K562 (cell line): ENCODE measurements at regions not wholly inside any gene's neighbourhood (a gene's known extent, or its start where the extent isn't known, plus 50 kb on each side); places are given as distances from the start of the nearest gene placed in this dataset.

ENCODE experiments used
- ATAC-seq: fragments of 200-7000 bp; cut with Tn5 transposase; 3 replicates; pipeline ENCODE4 v1.9.1; 2020; ENCODE audit warnings: moderate library complexity
- BruUV-seq: library from RNA; stranded (reverse); fragments of 400-500 nt; replicated peaks from 2 replicates; lab custom pipeline; 2021; lab: Mats Ljungman, UMichigan
- CTCF ChIA-PET: fragments of 300-600 bp; formaldehyde crosslinking; extraction: SDS; loops from one replicate; lab custom pipeline; 2021; ENCODE audit warnings: low intra/inter-chr PET ratio; lab: Yijun Ruan, JAX
- POLR2A ChIA-PET: fragments of 300-600, 350-650 bp; sonication (Branson Sonifier 250); formaldehyde crosslinking; extraction: SDS; loops from one replicate; lab custom pipeline; 2021; ENCODE audit warnings: antibody characterized with exemption, inconsistent platforms; lab: Yijun Ruan, JAX
- DNase-seq, 4 experiments: peaks; one replicate each; pipeline versions ENCODE4 v3.0.0 to v3.0.0-alpha.2; 2011 to 2018; ENCODE audit warnings: low spot score in 3 of 4, mixed read lengths in 3 of 4; ENCODE audit errors: extremely low read depth in 1 of 4
- FAIRE-seq: peaks from 2 replicates; lab custom pipeline; 2011; peaks lifted over from hg19 to GRCh38; lab: Jason Lieb, UNC
- H2AFZ ChIP-seq: 2 replicates; pipeline ENCODE4 v1.6.0; 2011; ENCODE audit warnings: low read depth, low read length, control low read depth, inconsistent platforms
- H3K27ac ChIP-seq: fragments of 200-600 bp; 3 replicates; pipeline ENCODE4 v1.8.0; 2011; ENCODE audit warnings: low read depth, mild to moderate bottlenecking, control low read depth, inconsistent platforms, low read length, moderate library complexity, mixed read lengths; ENCODE audit errors: extremely low read depth
- H3K27me3 ChIP-seq, 2 experiments: fragments of 300-600 bp in 1 of 2; 2 replicates in 1 of 2; 3 replicates in 1 of 2; pipeline versions ENCODE4 v1.6.0 to v1.8.0; 2011; ENCODE audit warnings: inconsistent platforms in 2 of 2, low read length in 2 of 2, mild to moderate bottlenecking in 1 of 2, mixed read lengths in 1 of 2, moderate library complexity in 1 of 2; ENCODE audit not compliant: control insufficient read depth in 2 of 2, insufficient read depth in 2 of 2
- H3K36me3 ChIP-seq: fragments of 300-600 bp; 3 replicates; pipeline ENCODE4 v1.8.0; 2011; ENCODE audit warnings: mild to moderate bottlenecking, low read length, inconsistent platforms; ENCODE audit not compliant: control insufficient read depth, insufficient read depth
- H3K4me1 ChIP-seq, 2 experiments: fragments of 200-600 bp in 1 of 2; replicated peaks in 1 of 2; 2 replicates in 1 of 2; 3 replicates in 1 of 2; pipeline versions ENCODE4 v1.5.1 to v1.8.0; 2011; ENCODE audit warnings: inconsistent platforms in 2 of 2, low read length in 2 of 2, mild to moderate bottlenecking in 1 of 2, mixed read lengths in 1 of 2, moderate library complexity in 1 of 2; ENCODE audit not compliant: control insufficient read depth in 2 of 2, insufficient read depth in 2 of 2
- H3K4me2 ChIP-seq: 2 replicates; pipeline ENCODE4 v1.6.1; 2011; ENCODE audit warnings: low read length, control low read depth, inconsistent platforms, mixed read lengths; ENCODE audit not compliant: insufficient read depth
- H3K4me3 ChIP-seq: fragments of 200-600 bp; sonication (generic), shearing (Covaris generic); 2 replicates; pipeline ENCODE4 v1.5.1; 2016; ENCODE audit warnings: control low read depth, inconsistent platforms
- H3K79me2 ChIP-seq: fragments of 200-600 bp; 3 replicates; pipeline ENCODE4 v1.8.0; 2011; ENCODE audit warnings: low read length, inconsistent platforms; ENCODE audit not compliant: control insufficient read depth, insufficient read depth
- H3K9ac ChIP-seq, 2 experiments: 2 replicates each; pipeline versions ENCODE4 v1.6.0 to v1.6.1; 2011; ENCODE audit warnings: low read depth in 2 of 2, low read length in 2 of 2, control low read depth in 1 of 2, inconsistent platforms in 1 of 2, mild to moderate bottlenecking in 1 of 2, mixed read lengths in 1 of 2; ENCODE audit not compliant: insufficient read depth in 1 of 2
- H3K9me1 ChIP-seq: one replicate; pipeline ENCODE4 v1.6.0; 2011; ENCODE audit warnings: inconsistent platforms, mild to moderate bottlenecking, low read length, moderate library complexity; ENCODE audit not compliant: control insufficient read depth, insufficient read depth
- H3K9me3 ChIP-seq: replicated peaks from 2 replicates; pipeline ENCODE4 v1.5.1; 2011; ENCODE audit warnings: low read depth, low read length, inconsistent platforms; ENCODE audit not compliant: control insufficient read depth, insufficient read depth
- H4K20me1 ChIP-seq: replicated peaks from 2 replicates; pipeline ENCODE4 v1.6.1; 2011; ENCODE audit warnings: low read length, inconsistent platforms, mixed read lengths; ENCODE audit not compliant: control insufficient read depth, insufficient read depth
- HDAC1 ChIP-seq, 2 experiments: fragments of 450-650 bp; IDR thresholded peaks; 2 replicates each; pipeline ENCODE4 v1.6.1; 2016 to 2017; ENCODE audit warnings: inconsistent platforms in 1 of 2, mild to moderate bottlenecking in 1 of 2, moderate library complexity in 1 of 2
- TFE3 ChIP-seq: fragments of 450-650 bp; formaldehyde crosslinking; IDR thresholded peaks from 2 replicates; pipeline ENCODE4 v1.4.0; 2020; ENCODE audit warnings: mild to moderate bottlenecking, mixed read lengths
- ZNF277 ChIP-seq: fragments of 250-450 bp; sonication (Bioruptor Pico); IDR thresholded peaks from 2 replicates; pipeline ENCODE4 v1.8.0; 2022; ENCODE audit warnings: inconsistent platforms, mild to moderate bottlenecking, moderate library complexity, borderline replicate concordance
- WGBS: fragments of 100-300 bp; shearing (Covaris generic); methylation state at CpG from one replicate; pipeline ENCODE4 v1.1.6; 2016; ENCODE audit warnings: low coverage, mixed read lengths; ENCODE audit not compliant: insufficient coverage; ENCODE audit errors: missing lambda C conversion rate; 5-methylcytosine and 5-hydroxymethylcytosine counted together
- in situ Hi-C: fragments of 300-500 bp; cut with MboI; formaldehyde crosslinking; loops from 4 replicates; pipeline ENCODE4 v1.15.0; 2018; ENCODE audit warnings: inconsistent platforms, mixed read lengths
- intact Hi-C: fragments of 100-400 bp; cut with micrococcal nuclease; formaldehyde crosslinking; loops from 2 replicates; pipeline ENCODE4 v1.14.2; 2022

- no peaks in the 10 kb centered on the region for H3K9me3 ChIP-seq
- H3K79me2 ChIP-seq, result no peaks in the 10 kb centered on the region
- H2AFZ ChIP-seq, result no peak overlapping the region
- TF ChIP-seq TFE3 (peak; percentile 92), HDAC1 (IDR thresholded peaks at IDR 0.05) (no peak), ZNF277 (CRISPR knock-in tag) (no peak)
- TF ChIP-seq, all 486 proteins: peak for 1
- FAIRE-seq (no peak), ATAC-seq (no peak), DNase-seq (no peak)
- 8% methylated on average over 7 of the region's 7 CpGs for WGBS
- in situ Hi-C loops (no loop called here), intact Hi-C loops (no loop called here)
- Histone ChIP-seq H4K20me1 (no peaks in the 10 kb centered on the region), H3K4me1 (no peaks in the 10 kb centered on the region), H3K9me1 (no peaks in the 10 kb centered on the region), H3K36me3 (no peaks in the 10 kb centered on the region), H3K4me2 (no peak overlapping the region), H3K27me3 (no peaks in the 10 kb centered on the region), H3K4me3 (no peak overlapping the region), H3K27ac (no peak overlapping the region), H3K9ac (no peak overlapping the region)
- ChIA-PET POLR2A (no interaction called here), CTCF (no interaction called here)
- no TSS peak for BruUV-seq
Measured at GRCh38 chr13:80217614-80218456, 123.1 kb downstream of the SPRY2 start.
